ENCODE measurements at regions not wholly inside any gene's neighbourhood (a gene's known extent, or its start where the extent isn't known, plus 50 kb on each side); places are given as distances from the start of the nearest gene placed in this dataset.

DNA sequence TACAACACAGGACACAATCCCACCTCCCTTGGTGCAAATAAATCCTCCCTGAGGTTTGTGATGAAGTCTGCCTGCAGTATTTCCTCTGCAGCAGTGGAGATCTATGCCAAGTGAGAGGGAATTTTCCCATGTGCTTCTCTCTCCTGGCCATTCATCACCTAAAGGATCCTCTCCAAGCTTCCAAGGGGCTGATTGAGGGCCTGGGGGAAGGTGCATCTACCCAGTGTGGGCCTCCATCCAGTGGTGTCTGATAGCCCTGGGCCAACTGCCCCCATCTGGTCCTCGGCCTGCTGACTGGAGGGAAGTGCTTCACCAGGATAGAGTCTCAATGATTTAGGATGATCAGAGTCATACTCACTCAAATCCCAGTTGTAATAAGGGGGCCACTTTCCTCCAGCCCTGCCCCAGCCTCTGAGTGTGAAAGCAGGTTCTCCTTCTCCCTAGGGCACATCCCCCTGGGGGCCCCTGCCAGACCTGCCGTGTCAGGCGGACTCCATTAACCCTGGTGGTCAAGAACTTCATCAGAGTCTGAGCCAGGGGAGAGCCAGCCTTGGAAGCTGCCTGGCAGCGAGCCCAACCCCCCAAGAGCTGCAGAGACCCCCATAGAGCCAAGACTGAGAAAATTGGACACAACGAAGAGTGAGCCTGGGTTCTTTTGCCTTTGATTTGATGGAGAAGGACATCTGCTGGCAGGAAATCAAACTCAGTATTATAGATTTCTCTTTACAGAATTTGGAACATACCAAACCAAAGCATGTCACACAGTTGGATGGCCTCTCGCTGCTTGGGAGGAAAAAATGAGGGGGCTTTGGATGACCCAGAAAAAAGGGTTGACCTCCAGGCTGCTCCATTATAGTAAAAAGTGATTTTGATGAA lies 509.6 kb downstream of the CMPK2 start:
- no peak for DNase-seq
- Histone ChIP-seq H3K27me3 (no peaks in the 10 kb centered on the region), H3K4me1 (no peaks in the 10 kb centered on the region), H3K27ac (no peak overlapping the region), H3K9me3 (no peaks in the 10 kb centered on the region), H3K36me3 (no peaks in the 10 kb centered on the region), H3K4me3 (no peak overlapping the region)
- TF ChIP-seq, protein P1, sequence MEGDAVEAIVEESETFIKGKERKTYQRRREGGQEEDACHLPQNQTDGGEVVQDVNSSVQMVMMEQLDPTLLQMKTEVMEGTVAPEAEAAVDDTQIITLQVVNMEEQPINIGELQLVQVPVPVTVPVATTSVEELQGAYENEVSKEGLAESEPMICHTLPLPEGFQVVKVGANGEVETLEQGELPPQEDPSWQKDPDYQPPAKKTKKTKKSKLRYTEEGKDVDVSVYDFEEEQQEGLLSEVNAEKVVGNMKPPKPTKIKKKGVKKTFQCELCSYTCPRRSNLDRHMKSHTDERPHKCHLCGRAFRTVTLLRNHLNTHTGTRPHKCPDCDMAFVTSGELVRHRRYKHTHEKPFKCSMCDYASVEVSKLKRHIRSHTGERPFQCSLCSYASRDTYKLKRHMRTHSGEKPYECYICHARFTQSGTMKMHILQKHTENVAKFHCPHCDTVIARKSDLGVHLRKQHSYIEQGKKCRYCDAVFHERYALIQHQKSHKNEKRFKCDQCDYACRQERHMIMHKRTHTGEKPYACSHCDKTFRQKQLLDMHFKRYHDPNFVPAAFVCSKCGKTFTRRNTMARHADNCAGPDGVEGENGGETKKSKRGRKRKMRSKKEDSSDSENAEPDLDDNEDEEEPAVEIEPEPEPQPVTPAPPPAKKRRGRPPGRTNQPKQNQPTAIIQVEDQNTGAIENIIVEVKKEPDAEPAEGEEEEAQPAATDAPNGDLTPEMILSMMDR (IDR thresholded peaks at IDR 0.05) = no peak
- TF ChIP-seq POLR2A (IDR thresholded peaks at IDR 0.05) = no peak

DNA sequence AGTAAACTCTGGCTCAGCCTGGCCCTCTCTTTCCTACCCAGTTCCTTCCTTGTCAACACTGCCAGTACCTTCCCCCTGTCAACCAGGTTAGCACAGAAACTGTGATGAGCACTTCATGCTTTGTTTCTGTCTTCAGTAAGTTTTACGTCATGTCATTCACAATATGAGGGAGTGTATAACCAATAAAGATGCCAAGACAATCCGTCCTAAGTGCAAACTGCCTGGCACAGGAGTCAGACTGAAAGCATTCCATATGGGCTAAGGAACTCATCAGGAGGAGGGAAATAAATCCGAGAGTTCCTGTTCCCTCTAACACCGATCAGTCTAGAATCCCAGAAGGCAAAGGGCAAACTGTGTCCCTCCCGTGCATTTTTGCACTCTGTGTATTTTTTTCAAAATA lies 507.2 kb downstream of the CMPK2 start:
- Histone ChIP-seq H3K27me3 (no peaks in the 10 kb centered on the region), H3K27ac (no peak overlapping the region), H3K36me3 (no peaks in the 10 kb centered on the region), H3K4me1 (no peaks in the 10 kb centered on the region), H3K4me3 (no peak overlapping the region), H3K9me3 (no peaks in the 10 kb centered on the region)
- no peak for DNase-seq
- TF ChIP-seq POLR2A (IDR thresholded peaks at IDR 0.05) = no peak
- TF ChIP-seq, protein P1 (IDR thresholded peaks at IDR 0.05) = no peak

DNA sequence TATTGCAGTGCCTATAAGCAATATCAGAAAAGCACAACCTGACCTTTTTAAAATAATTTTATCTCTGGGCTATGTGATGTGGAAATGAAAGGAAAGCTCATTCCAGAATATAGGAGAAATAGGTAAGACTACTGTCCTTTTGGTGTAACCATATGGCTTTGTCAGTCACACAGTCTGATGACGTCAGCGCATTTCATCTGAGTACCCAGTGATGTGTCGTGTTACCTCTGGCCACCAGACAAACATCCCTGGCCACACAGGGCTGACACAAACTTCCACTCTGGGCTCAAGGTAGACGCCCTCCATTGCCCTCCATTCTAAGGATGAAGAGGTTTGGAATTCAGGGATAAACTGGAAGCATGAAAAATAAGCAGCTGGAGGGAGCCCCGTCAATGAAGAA lies 506.7 kb downstream of the CMPK2 start:
- no peak overlapping the region for H3K27ac ChIP-seq
- no peaks in the 10 kb centered on the region for H3K4me1 ChIP-seq
- no peak for DNase-seq
- H3K9me3 ChIP-seq = no peaks in the 10 kb centered on the region
- H3K27me3 ChIP-seq = no peaks in the 10 kb centered on the region
- TF ChIP-seq, protein P1 (IDR thresholded peaks at IDR 0.05) = no peak
- TF ChIP-seq POLR2A (IDR thresholded peaks at IDR 0.05) = no peak
- H3K4me3 ChIP-seq = no peak overlapping the region
- no peaks in the 10 kb centered on the region for H3K36me3 ChIP-seq

DNA sequence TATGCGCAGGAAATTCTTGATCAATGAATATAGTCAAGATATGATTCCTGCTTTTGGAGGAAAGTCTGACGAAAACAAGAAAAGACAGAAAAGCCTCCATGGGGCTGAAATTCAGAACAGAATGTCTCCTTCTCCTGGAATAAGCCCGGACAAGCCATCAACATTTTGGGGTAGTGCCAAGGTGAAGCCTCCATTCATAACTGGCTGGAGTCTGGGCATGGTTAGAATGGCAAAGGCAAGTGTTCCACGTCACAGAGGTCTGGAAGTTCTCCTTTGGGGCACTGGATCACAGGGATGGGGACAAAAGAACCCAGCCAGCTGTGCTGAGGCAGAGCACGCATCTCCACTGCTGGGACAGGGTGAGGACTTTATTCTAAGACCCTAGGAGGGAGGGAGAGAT lies 505.7 kb downstream of the CMPK2 start:
- Histone ChIP-seq H3K36me3 (no peaks in the 10 kb centered on the region), H3K27me3 (no peaks in the 10 kb centered on the region), H3K4me3 (no peak overlapping the region), H3K27ac (no peak overlapping the region), H3K4me1 (no peaks in the 10 kb centered on the region), H3K9me3 (no peaks in the 10 kb centered on the region)
- TF ChIP-seq POLR2A (IDR thresholded peaks at IDR 0.05) = no peak
- TF ChIP-seq, protein P1 (IDR thresholded peaks at IDR 0.05) = no peak
- DNase-seq = no peak

DNA sequence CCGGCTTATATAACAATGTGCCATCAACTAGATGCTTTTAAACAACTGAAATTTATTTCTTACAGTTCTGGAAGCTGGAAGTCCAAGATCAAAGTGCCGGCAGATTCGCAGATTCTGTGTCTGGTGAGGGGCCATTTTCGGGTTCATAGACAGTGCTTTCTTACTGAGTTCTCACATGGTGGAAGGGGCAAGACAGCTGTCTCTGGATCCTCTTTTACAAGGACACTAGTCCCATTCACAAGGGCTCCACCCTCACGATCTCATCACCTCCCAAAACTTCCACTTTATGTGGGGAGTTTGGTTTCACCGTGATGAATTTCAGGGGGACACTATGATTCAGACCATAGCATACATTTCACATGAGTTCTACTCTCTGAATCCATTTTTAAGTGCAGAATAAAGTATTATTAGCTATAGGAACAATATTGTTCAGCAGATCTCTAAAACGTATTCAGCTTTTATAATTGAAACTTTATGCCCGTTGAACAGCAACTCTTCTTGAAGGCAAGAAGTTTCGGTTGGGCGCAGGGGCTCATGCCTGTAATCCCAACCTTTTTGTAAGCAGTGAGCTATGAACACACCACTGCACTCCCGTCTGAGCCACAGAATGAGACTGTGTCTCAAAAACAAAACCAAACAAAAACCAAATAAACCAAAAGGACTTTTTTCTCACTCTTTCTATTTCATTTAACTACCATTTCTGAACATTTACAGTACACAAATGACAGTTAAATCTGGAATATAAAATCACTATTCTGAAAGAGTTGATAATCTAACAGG lies 502.8 kb downstream of the CMPK2 start:
- H3K36me3 ChIP-seq = no peaks in the 10 kb centered on the region
- H3K27me3 ChIP-seq = no peaks in the 10 kb centered on the region
- TF ChIP-seq, protein P1 (IDR thresholded peaks at IDR 0.05) = no peak
- TF ChIP-seq POLR2A (IDR thresholded peaks at IDR 0.05) = no peak
- no peaks in the 10 kb centered on the region for H3K9me3 ChIP-seq
- no peak for DNase-seq
- no peak overlapping the region for H3K4me3 ChIP-seq
- H3K4me1 ChIP-seq = no peaks in the 10 kb centered on the region
- H3K27ac ChIP-seq = no peak overlapping the region

All from Peyer's patch (tissue), 4 donors.